CD4-positive, alpha-beta T cell treated with Interleukin-10 for 1 hour (primary cell): ENCODE measurements at regions not wholly inside any gene's neighbourhood (a gene's known extent, or its start where the extent isn't known, plus 50 kb on each side); places are given as distances from the start of the nearest gene placed in this dataset.
"Not testable (repeated sequence)": the region's sequence is repeated elsewhere in the genome, so short reads cannot be mapped to it uniquely, and the experiment has no call there.

ENCODE experiments used
- DNase-seq: peaks from one replicate; pipeline ENCODE4 v3.0.0-alpha.2; 2020

GRCh38 chr20:24840121-24840713 is 108.9 kb upstream of the CST7 start:
- DNase-seq = no peak

GRCh38 chr20:24842274-24842917 is 106.7 kb upstream of the CST7 start:
- no peak for DNase-seq

- no peak for DNase-seq
These were observed 106.0 kb upstream of the CST7 start for GRCh38 chr20:24842918-24843715.

- no peak for DNase-seq
These were observed 98.9 kb upstream of the CST7 start for GRCh38 chr20:24850176-24850575.

- DNase-seq = no peak
These were observed 97.6 kb upstream of the CST7 start for GRCh38 chr20:24851346-24852019.

- DNase-seq = no peak
These were observed 95.2 kb upstream of the CST7 start for GRCh38 chr20:24853916-24854315.

GRCh38 chr20:24855848-24856247 is 93.2 kb upstream of the CST7 start:
- no peak for DNase-seq

GRCh38 chr20:24858500-24858899 is 90.6 kb upstream of the CST7 start:
- DNase-seq = not testable (repeated sequence)

GRCh38 chr20:24859539-24859938 is 89.5 kb upstream of the CST7 start:
- no peak for DNase-seq

- DNase-seq = no peak
These were observed 86.9 kb upstream of the CST7 start for GRCh38 chr20:24862186-24862585.

GRCh38 chr20:24862606-24863005 is 86.5 kb upstream of the CST7 start:
- no peak for DNase-seq

- DNase-seq = no peak
These were observed 85.7 kb upstream of the CST7 start for GRCh38 chr20:24863356-24863755.

GRCh38 chr20:24866008-24866407 is 83.1 kb upstream of the CST7 start:
- no peak for DNase-seq

- no peak for DNase-seq
These were observed 82.3 kb upstream of the CST7 start for GRCh38 chr20:24866742-24867141.

- DNase-seq = no peak
These were observed 81.5 kb upstream of the CST7 start for GRCh38 chr20:24867556-24867955.

- DNase-seq = no peak
These were observed 80.6 kb upstream of the CST7 start for GRCh38 chr20:24868396-24868927.

- no peak for DNase-seq
These were observed 80.1 kb upstream of the CST7 start for GRCh38 chr20:24868959-24869358.

- no peak for DNase-seq
These were observed 79.0 kb upstream of the CST7 start for GRCh38 chr20:24870057-24870456.

GRCh38 chr20:24870881-24871280 is 78.2 kb upstream of the CST7 start:
- DNase-seq = no peak

- DNase-seq = no peak
These were observed 77.4 kb upstream of the CST7 start for GRCh38 chr20:24871480-24872213.

GRCh38 chr20:24872291-24873024 is 76.6 kb upstream of the CST7 start:
- no peak for DNase-seq
